Activated CD4-positive, alpha-beta memory T cell treated with anti-CD3 and anti-CD28 coated beads, Interleukin-2, amount 10 ng/mL, durations not matched to agents 7 days and 5 days (primary cell): ENCODE measurements at regions not wholly inside any gene's neighbourhood (a gene's known extent, or its start where the extent isn't known, plus 50 kb on each side); places are given as distances from the start of the nearest gene placed in this dataset.

ENCODE experiments used
- CTCF ChIA-PET: fragments of 350-600 bp; sonication (Branson Sonifier 250); formaldehyde crosslinking; loops from one replicate; lab custom pipeline; 2021; ENCODE audit warnings: antibody characterized with exemption, inconsistent platforms; lab: Charles Lee
- POLR2A ChIA-PET: fragments of 350-600 bp; sonication (Branson Sonifier 250); formaldehyde crosslinking; loops from one replicate; lab custom pipeline; 2021; ENCODE audit warnings: antibody characterized with exemption; lab: Charles Lee
- DNase-seq: peaks from one replicate; pipeline ENCODE4 v3.0.0-alpha.2; 2020
- H3K27ac Mint-ChIP-seq: one replicate; pipeline ENCODE4 v1.8.0; 2021; ENCODE audit warnings: mild to moderate bottlenecking, mixed read lengths
- H3K27me3 Mint-ChIP-seq: one replicate; pipeline ENCODE4 v1.8.0; 2021; ENCODE audit warnings: mixed read lengths
- H3K36me3 Mint-ChIP-seq: one replicate; pipeline ENCODE4 v1.8.0; 2021; ENCODE audit warnings: low read depth, mixed read lengths
- H3K4me1 Mint-ChIP-seq: one replicate; pipeline ENCODE4 v1.8.0; 2021; ENCODE audit warnings: mixed read lengths
- H3K4me3 Mint-ChIP-seq: one replicate; pipeline ENCODE4 v1.8.0; 2021; ENCODE audit warnings: mild to moderate bottlenecking, mixed read lengths
- H3K9me3 Mint-ChIP-seq: one replicate; pipeline ENCODE4 v1.8.0; 2021; ENCODE audit warnings: mixed read lengths

DNA sequence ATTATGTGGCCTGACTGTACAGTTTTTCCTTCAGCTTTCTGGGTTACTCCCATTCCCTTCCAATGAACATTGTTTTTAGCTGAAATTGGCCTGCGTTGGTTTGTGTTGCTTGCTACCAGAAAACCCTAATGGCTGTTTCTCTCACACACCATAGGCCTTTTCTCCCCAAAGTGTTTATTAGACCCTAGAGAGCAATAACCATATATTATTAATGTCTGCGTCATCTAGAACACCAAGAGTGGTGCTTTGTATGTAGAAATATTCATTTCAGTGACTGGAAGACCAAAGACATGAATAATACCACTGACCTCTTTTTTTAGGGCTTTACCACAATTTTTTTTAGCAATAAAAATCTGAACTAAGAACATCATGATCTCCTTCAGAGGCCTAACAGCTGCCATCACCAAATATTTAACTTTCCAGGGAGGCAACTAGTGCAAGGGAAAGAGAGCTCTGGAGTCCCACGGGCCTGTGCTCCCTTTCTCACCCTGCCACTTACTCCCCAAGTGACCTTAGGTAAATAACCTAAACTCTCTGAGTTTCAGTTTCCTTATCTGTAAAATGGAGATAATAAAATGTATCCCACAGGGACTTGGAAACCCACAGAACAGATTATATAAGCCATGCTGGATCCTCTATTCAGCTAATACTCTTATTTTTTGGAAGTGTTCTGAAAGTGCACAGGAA lies 201.9 kb upstream of the ISL1 start:
- POLR2A ChIA-PET = no interaction called here
- no peaks in the 10 kb centered on the region for H3K27me3 Mint-ChIP-seq
- H3K4me1 Mint-ChIP-seq = no peaks in the 10 kb centered on the region
- H3K9me3 Mint-ChIP-seq = peaks cover 3% of the 10 kb centered on the region
- CTCF ChIA-PET = no interaction called here
- no peak overlapping the region for H3K4me3 Mint-ChIP-seq
- H3K27ac Mint-ChIP-seq = no peak overlapping the region
- H3K36me3 Mint-ChIP-seq = no peaks in the 10 kb centered on the region
- no peak for DNase-seq

GRCh38 chr5:51185850-51186329 lies 197.4 kb upstream of the ISL1 start:
- H3K36me3 Mint-ChIP-seq = no peaks in the 10 kb centered on the region
- ChIA-PET CTCF (no interaction called here), POLR2A (no interaction called here)
- peaks cover 1% of the 10 kb centered on the region for H3K9me3 Mint-ChIP-seq
- H3K4me3 Mint-ChIP-seq = no peak overlapping the region
- no peaks in the 10 kb centered on the region for H3K27me3 Mint-ChIP-seq
- H3K27ac Mint-ChIP-seq = no peak overlapping the region
- no peak for DNase-seq
- H3K4me1 Mint-ChIP-seq = no peaks in the 10 kb centered on the region

- ChIA-PET POLR2A (no interaction called here), CTCF (no interaction called here)
- Mint-ChIP-seq H3K4me3 (no peak overlapping the region), H3K27me3 (no peaks in the 10 kb centered on the region), H3K4me1 (no peaks in the 10 kb centered on the region), H3K36me3 (no peaks in the 10 kb centered on the region), H3K9me3 (peaks cover 1% of the 10 kb centered on the region), H3K27ac (no peak overlapping the region)
- DNase-seq = no peak
Observed at GRCh38 chr5:51188001-51188591, 195.2 kb upstream of the ISL1 start.

DNA sequence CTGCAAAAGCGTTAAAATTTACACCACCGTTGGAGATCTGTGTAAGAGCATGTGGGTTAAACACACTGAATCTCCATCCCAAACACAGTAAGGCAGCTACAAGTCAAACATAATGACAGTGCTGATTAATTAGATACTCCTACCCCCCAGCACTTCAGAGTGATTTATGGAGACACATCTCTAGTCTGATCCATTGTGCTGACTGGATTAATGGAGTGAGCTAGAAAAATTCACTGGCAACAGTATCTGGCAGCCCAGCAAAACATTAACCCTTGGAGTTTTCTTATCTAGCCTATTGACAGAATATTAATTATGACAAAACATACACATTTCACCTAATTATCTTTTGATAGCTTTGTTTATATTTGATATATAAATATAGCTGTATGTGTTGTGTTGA lies 188.6 kb upstream of the ISL1 start:
- no peak overlapping the region for H3K27ac Mint-ChIP-seq
- no peaks in the 10 kb centered on the region for H3K27me3 Mint-ChIP-seq
- H3K36me3 Mint-ChIP-seq = no peaks in the 10 kb centered on the region
- no peak overlapping the region for H3K4me3 Mint-ChIP-seq
- ChIA-PET POLR2A (no interaction called here), CTCF (no interaction called here)
- H3K4me1 Mint-ChIP-seq = no peaks in the 10 kb centered on the region
- no peaks in the 10 kb centered on the region for H3K9me3 Mint-ChIP-seq
- DNase-seq = no peak

GRCh38 chr5:51201024-51201423 lies 182.2 kb upstream of the ISL1 start:
- Mint-ChIP-seq H3K36me3 (no peaks in the 10 kb centered on the region), H3K9me3 (no peaks in the 10 kb centered on the region), H3K4me3 (no peak overlapping the region), H3K4me1 (no peaks in the 10 kb centered on the region), H3K27ac (no peak overlapping the region), H3K27me3 (no peaks in the 10 kb centered on the region)
- DNase-seq = no peak
- POLR2A ChIA-PET = no interaction called here
- CTCF ChIA-PET = no interaction called here

DNA sequence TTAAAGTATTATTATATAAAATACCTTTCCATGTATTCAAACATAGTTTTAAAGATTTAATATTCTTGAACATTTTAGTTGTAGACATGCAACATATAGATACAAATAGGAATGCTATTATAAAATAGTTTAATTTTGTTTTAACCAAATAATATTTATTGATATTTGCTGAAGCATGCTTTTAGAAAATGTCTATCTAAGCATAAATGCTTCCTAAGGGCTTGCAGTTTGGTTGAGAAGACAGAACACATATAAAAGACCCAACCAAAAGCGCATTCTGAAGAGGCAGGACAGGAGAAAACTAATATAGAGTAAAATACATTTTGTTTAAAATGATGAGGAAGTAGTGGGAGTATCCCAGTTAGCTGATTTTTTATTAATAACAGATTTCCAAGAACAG lies 181.5 kb upstream of the ISL1 start:
- H3K9me3 Mint-ChIP-seq = no peaks in the 10 kb centered on the region
- no peak overlapping the region for H3K27ac Mint-ChIP-seq
- H3K4me1 Mint-ChIP-seq = no peaks in the 10 kb centered on the region
- H3K36me3 Mint-ChIP-seq = no peaks in the 10 kb centered on the region
- ChIA-PET CTCF (no interaction called here), POLR2A (no interaction called here)
- DNase-seq = no peak
- H3K4me3 Mint-ChIP-seq = no peak overlapping the region
- H3K27me3 Mint-ChIP-seq = no peaks in the 10 kb centered on the region

- H3K4me1 Mint-ChIP-seq = no peaks in the 10 kb centered on the region
- no peaks in the 10 kb centered on the region for H3K9me3 Mint-ChIP-seq
- ChIA-PET CTCF (no interaction called here), POLR2A (no interaction called here)
- no peaks in the 10 kb centered on the region for H3K27me3 Mint-ChIP-seq
- no peak overlapping the region for H3K27ac Mint-ChIP-seq
- no peak for DNase-seq
- no peak overlapping the region for H3K4me3 Mint-ChIP-seq
- no peaks in the 10 kb centered on the region for H3K36me3 Mint-ChIP-seq
Observed at GRCh38 chr5:51202161-51202560, 181.1 kb upstream of the ISL1 start.

DNA sequence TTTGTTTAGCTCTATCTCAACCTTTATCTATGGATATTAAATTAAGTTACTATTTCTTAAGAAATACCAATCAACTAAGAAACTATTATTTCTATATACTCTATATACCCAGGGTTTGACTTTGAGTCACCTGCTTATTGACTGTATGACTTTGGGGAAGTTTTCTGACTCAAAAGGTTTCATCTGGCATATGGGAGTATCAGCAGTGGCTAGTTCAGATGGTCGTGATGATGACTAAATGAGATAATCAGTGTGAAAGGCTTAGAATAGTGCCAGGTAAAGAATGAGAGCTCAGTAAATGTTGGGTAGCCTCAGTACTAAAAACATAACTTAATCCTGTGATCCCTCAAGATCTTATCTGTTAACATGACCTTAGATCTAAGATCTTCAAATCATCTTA lies 179.7 kb upstream of the ISL1 start:
- no peaks in the 10 kb centered on the region for H3K36me3 Mint-ChIP-seq
- CTCF ChIA-PET = no interaction called here
- POLR2A ChIA-PET = no interaction called here
- no peaks in the 10 kb centered on the region for H3K9me3 Mint-ChIP-seq
- no peak for DNase-seq
- H3K4me3 Mint-ChIP-seq = no peak overlapping the region
- no peak overlapping the region for H3K27ac Mint-ChIP-seq
- no peaks in the 10 kb centered on the region for H3K27me3 Mint-ChIP-seq
- H3K4me1 Mint-ChIP-seq = no peaks in the 10 kb centered on the region

DNA sequence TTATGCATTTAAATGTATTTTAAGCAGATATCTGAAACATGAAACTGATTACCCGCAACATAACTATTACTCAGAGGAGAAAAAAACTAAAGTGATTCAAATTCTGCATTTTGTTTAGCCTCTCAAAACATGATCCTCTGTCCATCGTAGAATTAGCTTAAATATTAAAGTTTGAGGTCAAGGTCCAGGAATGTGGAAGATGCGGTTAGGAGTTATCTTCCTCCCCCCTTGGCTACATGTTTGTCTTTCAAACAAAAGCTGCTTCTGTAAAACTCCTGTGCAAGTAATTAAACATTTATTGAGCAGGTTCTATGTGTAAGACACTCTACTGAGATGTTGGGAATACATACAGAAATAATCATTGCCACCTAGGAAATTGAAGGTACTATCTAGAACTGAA lies 175.0 kb upstream of the ISL1 start:
- Mint-ChIP-seq H3K27me3 (no peaks in the 10 kb centered on the region), H3K9me3 (no peaks in the 10 kb centered on the region), H3K36me3 (no peaks in the 10 kb centered on the region)

GRCh38 chr5:51214746-51215145 lies 168.5 kb upstream of the ISL1 start:
- Mint-ChIP-seq H3K27ac (no peak overlapping the region), H3K27me3 (no peaks in the 10 kb centered on the region), H3K9me3 (peaks cover 1% of the 10 kb centered on the region), H3K4me3 (no peak overlapping the region), H3K36me3 (no peaks in the 10 kb centered on the region), H3K4me1 (no peaks in the 10 kb centered on the region)
- ChIA-PET POLR2A (no interaction called here), CTCF (no interaction called here)
- no peak for DNase-seq

More for the DNA sequence above, 175.0 kb upstream of the ISL1 start:
- no peak for DNase-seq
- POLR2A ChIA-PET = no interaction called here
- CTCF ChIA-PET = no interaction called here
- H3K4me1 Mint-ChIP-seq = no peaks in the 10 kb centered on the region
- H3K27ac Mint-ChIP-seq = no peak overlapping the region
- no peak overlapping the region for H3K4me3 Mint-ChIP-seq

- ChIA-PET POLR2A (no interaction called here), CTCF (no interaction called here)
- Mint-ChIP-seq H3K4me3 (no peak overlapping the region), H3K27me3 (no peaks in the 10 kb centered on the region), H3K4me1 (no peaks in the 10 kb centered on the region), H3K36me3 (no peaks in the 10 kb centered on the region), H3K9me3 (peaks cover 7% of the 10 kb centered on the region), H3K27ac (no peak overlapping the region)
- no peak for DNase-seq
Observed at GRCh38 chr5:51225789-51226742, 157.2 kb upstream of the ISL1 start.

- no peaks in the 10 kb centered on the region for H3K27me3 Mint-ChIP-seq
- ChIA-PET POLR2A (no interaction called here), CTCF (no interaction called here)
- no peak overlapping the region for H3K27ac Mint-ChIP-seq
- H3K4me1 Mint-ChIP-seq = no peaks in the 10 kb centered on the region
- no peak for DNase-seq
- no peaks in the 10 kb centered on the region for H3K36me3 Mint-ChIP-seq
- H3K9me3 Mint-ChIP-seq = peaks cover 5% of the 10 kb centered on the region
- no peak overlapping the region for H3K4me3 Mint-ChIP-seq
Observed at GRCh38 chr5:51227963-51228470, 155.2 kb upstream of the ISL1 start.

- H3K4me1 Mint-ChIP-seq = no peaks in the 10 kb centered on the region
- H3K36me3 Mint-ChIP-seq = no peaks in the 10 kb centered on the region
- H3K27me3 Mint-ChIP-seq = no peaks in the 10 kb centered on the region
- no peak overlapping the region for H3K27ac Mint-ChIP-seq
- peaks cover 5% of the 10 kb centered on the region for H3K9me3 Mint-ChIP-seq
- POLR2A ChIA-PET = no interaction called here
- CTCF ChIA-PET = no interaction called here
- H3K4me3 Mint-ChIP-seq = no peak overlapping the region
- no peak for DNase-seq
Observed at GRCh38 chr5:51230336-51230735, 152.9 kb upstream of the ISL1 start.
